ENCODE measurements at regions not wholly inside any gene's neighbourhood (a gene's known extent, or its start where the extent isn't known, plus 50 kb on each side); places are given as distances from the start of the nearest gene placed in this dataset.
A peak's percentile ranks its signal among the peaks of the same experiment; 100 is the strongest.

- peaks cover 0 to 10% (median 5%) of the 10 kb centered on the region in 10 experiments; a peak in 7 of 20 replicates for H3K4me1 ChIP-seq
- H3K9ac ChIP-seq: no peak overlapping the region
- peaks cover 0 to under 1% (median 0%) of the 10 kb centered on the region in 11 experiments; a peak in 1 of 22 replicates for H3K9me3 ChIP-seq (replicated peaks in 1 of 11)
- no peaks in the 10 kb centered on the region for H4K20me1 ChIP-seq
- H3K27me3 ChIP-seq: no peaks in the 10 kb centered on the region
- no peak for TF ChIP-seq Cebpa-rat (IDR thresholded peaks at IDR 0.05)
- no peak overlapping the region for H3K4me3 ChIP-seq
- no peak overlapping the region for H3K27ac ChIP-seq
- peak overlapping the region in 7 of 11 experiments; percentile 6 to 42 (median 11); a peak in 7 of 22 replicates for H3K4me2 ChIP-seq
- no peaks in the 10 kb centered on the region for H3K36me3 ChIP-seq
These were observed 106.9 kb downstream of the RIPK4 start for GRCh38 chr21:41659791-41660560.

- Histone ChIP-seq H3K27ac (no peak overlapping the region), H3K9ac (no peak overlapping the region), H4K20me1 (no peaks in the 10 kb centered on the region), H3K4me2 (no peak overlapping the region), H3K4me3 (no peak overlapping the region), H3K36me3 (no peaks in the 10 kb centered on the region), H3K4me1 (peaks cover under 1 to 8% (median 5%) of the 10 kb centered on the region in 10 experiments; a peak in 16 of 20 replicates), H3K27me3 (no peaks in the 10 kb centered on the region), H3K9me3 (replicated peaks in 1 of 11) (peaks cover 0 to 16% (median 9%) of the 10 kb centered on the region in 11 experiments; a peak in 10 of 22 replicates)
- TF ChIP-seq Cebpa-rat (IDR thresholded peaks at IDR 0.05): no peak
These were observed 109.8 kb downstream of the RIPK4 start for GRCh38 chr21:41656946-41657525.

- Histone ChIP-seq H3K27ac (no peak overlapping the region), H3K9me3 (replicated peaks in 1 of 11) (peaks cover 0 to 16% (median 9%) of the 10 kb centered on the region in 11 experiments; a peak in 10 of 22 replicates), H4K20me1 (no peaks in the 10 kb centered on the region), H3K4me2 (no peak overlapping the region), H3K36me3 (no peaks in the 10 kb centered on the region), H3K4me3 (no peak overlapping the region), H3K4me1 (peaks cover 14 to 21% (median 17%) of the 10 kb centered on the region in 10 experiments), H3K27me3 (no peaks in the 10 kb centered on the region), H3K9ac (no peak overlapping the region)
- no peak for TF ChIP-seq Cebpa-rat (IDR thresholded peaks at IDR 0.05)
These were observed 111.6 kb downstream of the RIPK4 start for GRCh38 chr21:41655259-41655658.

- H3K27ac ChIP-seq: no peak overlapping the region
- peaks cover 9 to 21% (median 16%) of the 10 kb centered on the region in 10 experiments for H3K4me1 ChIP-seq
- TF ChIP-seq Cebpa-rat (IDR thresholded peaks at IDR 0.05): no peak
- no peaks in the 10 kb centered on the region for H3K27me3 ChIP-seq
- no peak overlapping the region for H3K4me3 ChIP-seq
- H3K9ac ChIP-seq: no peak overlapping the region
- H3K9me3 ChIP-seq (replicated peaks in 1 of 11): peaks cover 0 to 16% (median 9%) of the 10 kb centered on the region in 11 experiments; a peak in 10 of 22 replicates
- no peak overlapping the region for H3K4me2 ChIP-seq
- H4K20me1 ChIP-seq: no peaks in the 10 kb centered on the region
- H3K36me3 ChIP-seq: no peaks in the 10 kb centered on the region
These were observed 112.8 kb downstream of the RIPK4 start for GRCh38 chr21:41653954-41654491.

- H4K20me1 ChIP-seq: no peaks in the 10 kb centered on the region
- peaks cover 15 to 26% (median 21%) of the 10 kb centered on the region in 10 experiments for H3K4me1 ChIP-seq
- no peak overlapping the region for H3K4me2 ChIP-seq
- no peak overlapping the region for H3K27ac ChIP-seq
- peaks cover 0 to 16% (median 9%) of the 10 kb centered on the region in 11 experiments; a peak in 10 of 22 replicates for H3K9me3 ChIP-seq (replicated peaks in 1 of 11)
- H3K36me3 ChIP-seq: no peaks in the 10 kb centered on the region
- no peak overlapping the region for H3K9ac ChIP-seq
- TF ChIP-seq Cebpa-rat (IDR thresholded peaks at IDR 0.05): no peak
- H3K27me3 ChIP-seq: no peaks in the 10 kb centered on the region
- H3K4me3 ChIP-seq: no peak overlapping the region
These were observed 113.5 kb downstream of the RIPK4 start for GRCh38 chr21:41653243-41653953.

GRCh38 chr21:41651830-41652229 lies 115.0 kb downstream of the RIPK4 start:
- Histone ChIP-seq H3K4me2 (peak overlapping the region; percentile 58 to 79 (median 62)), H3K27me3 (no peaks in the 10 kb centered on the region), H3K9ac (no peak overlapping the region), H3K4me3 (no peak overlapping the region), H3K27ac (no peak overlapping the region), H3K36me3 (no peaks in the 10 kb centered on the region), H3K9me3 (replicated peaks in 1 of 11) (peaks cover 0 to 16% (median 9%) of the 10 kb centered on the region in 11 experiments; a peak in 10 of 22 replicates), H3K4me1 (peaks cover 17 to 28% (median 24%) of the 10 kb centered on the region in 10 experiments), H4K20me1 (no peaks in the 10 kb centered on the region)
- TF ChIP-seq Cebpa-rat (IDR thresholded peaks at IDR 0.05): no peak

GRCh38 chr21:41651406-41651805 lies 115.4 kb downstream of the RIPK4 start:
- H3K36me3 ChIP-seq: no peaks in the 10 kb centered on the region
- H3K4me2 ChIP-seq: peak overlapping the region; percentile 58 to 79 (median 62)
- H3K9ac ChIP-seq: no peak overlapping the region
- no peak overlapping the region for H3K4me3 ChIP-seq
- H3K9me3 ChIP-seq (replicated peaks in 1 of 11): peaks cover 0 to 16% (median 9%) of the 10 kb centered on the region in 11 experiments; a peak in 10 of 22 replicates
- peaks cover 17 to 28% (median 24%) of the 10 kb centered on the region in 10 experiments for H3K4me1 ChIP-seq
- no peaks in the 10 kb centered on the region for H4K20me1 ChIP-seq
- no peak for TF ChIP-seq Cebpa-rat (IDR thresholded peaks at IDR 0.05)
- no peaks in the 10 kb centered on the region for H3K27me3 ChIP-seq
- H3K27ac ChIP-seq: no peak overlapping the region

GRCh38 chr21:41650526-41651145 lies 116.2 kb downstream of the RIPK4 start:
- Histone ChIP-seq H3K4me1 (peaks cover 17 to 28% (median 24%) of the 10 kb centered on the region in 10 experiments), H3K27ac (no peak overlapping the region), H3K9ac (no peak overlapping the region), H3K4me3 (no peak overlapping the region), H3K9me3 (replicated peaks in 1 of 11) (peaks cover 0 to 16% (median 9%) of the 10 kb centered on the region in 11 experiments; a peak in 10 of 22 replicates), H3K36me3 (no peaks in the 10 kb centered on the region), H3K27me3 (no peaks in the 10 kb centered on the region), H4K20me1 (no peaks in the 10 kb centered on the region), H3K4me2 (peak overlapping the region in 4 of 11 experiments; percentile 54 to 79 (median 65); a peak in 5 of 22 replicates)
- TF ChIP-seq Cebpa-rat (IDR thresholded peaks at IDR 0.05): no peak

All from BLaER1 treated with 17β-estradiol and CSF1 and Interleukin-3, amounts not matched to agents 10 nM and 100 nM (cell line).